K562 (cell line): ENCODE measurements at regions not wholly inside any gene's neighbourhood (a gene's known extent, or its start where the extent isn't known, plus 50 kb on each side); places are given as distances from the start of the nearest gene placed in this dataset.

Experiments used
- ATAC-seq: fragments of 200-7000 bp; cut with Tn5 transposase; 3 replicates; pipeline ENCODE4 v1.9.1; 2020; ENCODE audit warnings: moderate library complexity
- BruUV-seq: library from RNA; stranded (reverse); fragments of 400-500 nt; replicated peaks from 2 replicates; lab custom pipeline; 2021; lab: Mats Ljungman, UMichigan
- CTCF ChIA-PET: fragments of 300-600 bp; formaldehyde crosslinking; extraction: SDS; loops from one replicate; lab custom pipeline; 2021; ENCODE audit warnings: low intra/inter-chr PET ratio; lab: Yijun Ruan, JAX
- POLR2A ChIA-PET: fragments of 300-600, 350-650 bp; sonication (Branson Sonifier 250); formaldehyde crosslinking; extraction: SDS; loops from one replicate; lab custom pipeline; 2021; ENCODE audit warnings: antibody characterized with exemption, inconsistent platforms; lab: Yijun Ruan, JAX
- DNase-seq, 4 experiments: peaks; one replicate each; pipeline versions ENCODE4 v3.0.0 to v3.0.0-alpha.2; 2011 to 2018; ENCODE audit warnings: low spot score in 3 of 4, mixed read lengths in 3 of 4; ENCODE audit errors: extremely low read depth in 1 of 4
- FAIRE-seq: peaks from 2 replicates; lab custom pipeline; 2011; peaks lifted over from hg19 to GRCh38; lab: Jason Lieb, UNC
- H2AFZ ChIP-seq: 2 replicates; pipeline ENCODE4 v1.6.0; 2011; ENCODE audit warnings: low read depth, low read length, control low read depth, inconsistent platforms
- H3K27ac ChIP-seq: fragments of 200-600 bp; 3 replicates; pipeline ENCODE4 v1.8.0; 2011; ENCODE audit warnings: low read depth, mild to moderate bottlenecking, control low read depth, inconsistent platforms, low read length, moderate library complexity, mixed read lengths; ENCODE audit errors: extremely low read depth
- H3K27me3 ChIP-seq, 2 experiments: fragments of 300-600 bp in 1 of 2; 2 replicates in 1 of 2; 3 replicates in 1 of 2; pipeline versions ENCODE4 v1.6.0 to v1.8.0; 2011; ENCODE audit warnings: inconsistent platforms in 2 of 2, low read length in 2 of 2, mild to moderate bottlenecking in 1 of 2, mixed read lengths in 1 of 2, moderate library complexity in 1 of 2; ENCODE audit not compliant: control insufficient read depth in 2 of 2, insufficient read depth in 2 of 2
- H3K36me3 ChIP-seq: fragments of 300-600 bp; 3 replicates; pipeline ENCODE4 v1.8.0; 2011; ENCODE audit warnings: mild to moderate bottlenecking, low read length, inconsistent platforms; ENCODE audit not compliant: control insufficient read depth, insufficient read depth
- H3K4me1 ChIP-seq, 2 experiments: fragments of 200-600 bp in 1 of 2; replicated peaks in 1 of 2; 2 replicates in 1 of 2; 3 replicates in 1 of 2; pipeline versions ENCODE4 v1.5.1 to v1.8.0; 2011; ENCODE audit warnings: inconsistent platforms in 2 of 2, low read length in 2 of 2, mild to moderate bottlenecking in 1 of 2, mixed read lengths in 1 of 2, moderate library complexity in 1 of 2; ENCODE audit not compliant: control insufficient read depth in 2 of 2, insufficient read depth in 2 of 2
- H3K4me2 ChIP-seq: 2 replicates; pipeline ENCODE4 v1.6.1; 2011; ENCODE audit warnings: low read length, control low read depth, inconsistent platforms, mixed read lengths; ENCODE audit not compliant: insufficient read depth
- H3K4me3 ChIP-seq: fragments of 200-600 bp; sonication (generic), shearing (Covaris generic); 2 replicates; pipeline ENCODE4 v1.5.1; 2016; ENCODE audit warnings: control low read depth, inconsistent platforms
- H3K79me2 ChIP-seq: fragments of 200-600 bp; 3 replicates; pipeline ENCODE4 v1.8.0; 2011; ENCODE audit warnings: low read length, inconsistent platforms; ENCODE audit not compliant: control insufficient read depth, insufficient read depth
- H3K9ac ChIP-seq, 2 experiments: 2 replicates each; pipeline versions ENCODE4 v1.6.0 to v1.6.1; 2011; ENCODE audit warnings: low read depth in 2 of 2, low read length in 2 of 2, control low read depth in 1 of 2, inconsistent platforms in 1 of 2, mild to moderate bottlenecking in 1 of 2, mixed read lengths in 1 of 2; ENCODE audit not compliant: insufficient read depth in 1 of 2
- H3K9me1 ChIP-seq: one replicate; pipeline ENCODE4 v1.6.0; 2011; ENCODE audit warnings: inconsistent platforms, mild to moderate bottlenecking, low read length, moderate library complexity; ENCODE audit not compliant: control insufficient read depth, insufficient read depth
- H3K9me3 ChIP-seq: replicated peaks from 2 replicates; pipeline ENCODE4 v1.5.1; 2011; ENCODE audit warnings: low read depth, low read length, inconsistent platforms; ENCODE audit not compliant: control insufficient read depth, insufficient read depth
- H4K20me1 ChIP-seq: replicated peaks from 2 replicates; pipeline ENCODE4 v1.6.1; 2011; ENCODE audit warnings: low read length, inconsistent platforms, mixed read lengths; ENCODE audit not compliant: control insufficient read depth, insufficient read depth
- ETV6 ChIP-seq, 3 experiments: fragments of 150-350 bp in 1 of 3; sonication (generic) in 1 of 3; formaldehyde crosslinking in 1 of 3; IDR thresholded peaks; 2 replicates each; pipeline versions ENCODE4 v1.6.1 to v1.8.0; 2014 to 2022; ENCODE audit warnings: borderline replicate concordance in 2 of 3, low read depth in 2 of 3, antibody characterized with exemption in 1 of 3, low read length in 1 of 3, mild to moderate bottlenecking in 1 of 3, missing genetic modification reagents in 1 of 3
- GTF2E2 ChIP-seq: fragments of 200-800 bp; sonication (Bioruptor generic); IDR thresholded peaks from 2 replicates; pipeline ENCODE4 v1.6.1; 2016; ENCODE audit warnings: missing genetic modification characterization, missing compliant biosample characterization
- NCOA4 ChIP-seq: fragments of 450-650 bp; IDR thresholded peaks from 2 replicates; pipeline ENCODE4 v1.6.1; 2018; ENCODE audit warnings: mild to moderate bottlenecking; ENCODE audit not compliant: partially characterized antibody
- NRF1 ChIP-seq, 2 experiments: fragments of 450-650 bp; IDR thresholded peaks in 1 of 2; conservative IDR thresholded peaks in 1 of 2; 2 replicates each; pipeline ENCODE4 v1.6.1; 2014; ENCODE audit warnings: mild to moderate bottlenecking in 2 of 2
- PHB ChIP-seq: fragments of 250-450 bp; sonication (Bioruptor Pico); IDR thresholded peaks from 2 replicates; pipeline ENCODE4 v1.5.0; 2021
- PURB ChIP-seq: sonication (generic); formaldehyde crosslinking; IDR thresholded peaks from 2 replicates; pipeline ENCODE4 v1.9.0; 2021; ENCODE audit warnings: low read depth, mild to moderate bottlenecking, missing genetic modification reagents
- TSC22D4 ChIP-seq: fragments of 450-650 bp; IDR thresholded peaks from 2 replicates; pipeline ENCODE4 v1.6.1; 2016; ENCODE audit warnings: missing genetic modification characterization, missing biosample characterization, control low read depth
- WGBS: fragments of 100-300 bp; shearing (Covaris generic); methylation state at CpG from one replicate; pipeline ENCODE4 v1.1.6; 2016; ENCODE audit warnings: low coverage, mixed read lengths; ENCODE audit not compliant: insufficient coverage; ENCODE audit errors: missing lambda C conversion rate; 5-methylcytosine and 5-hydroxymethylcytosine counted together
- in situ Hi-C: fragments of 300-500 bp; cut with MboI; formaldehyde crosslinking; loops from 4 replicates; pipeline ENCODE4 v1.15.0; 2018; ENCODE audit warnings: inconsistent platforms, mixed read lengths
- intact Hi-C: fragments of 100-400 bp; cut with micrococcal nuclease; formaldehyde crosslinking; loops from 2 replicates; pipeline ENCODE4 v1.14.2; 2022
- TF ChIP-seq, protein P1 (sequence below), 2 experiments: fragments of 450-650 bp in 1 of 2; IDR thresholded peaks; 2 replicates each; pipeline ENCODE4 v1.6.1; 2011 to 2017; ENCODE audit warnings: low read depth in 2 of 2, antibody characterized with exemption in 1 of 2, borderline replicate concordance in 1 of 2, low read length in 1 of 2, mild to moderate bottlenecking in 1 of 2, mixed read lengths in 1 of 2; ENCODE audit not compliant: control insufficient read depth in 1 of 2
- TF ChIP-seq, protein P2 (sequence below): fragments of 250-450 bp; sonication (Bioruptor Pico); IDR thresholded peaks from 2 replicates; pipeline ENCODE4 v1.4.0; 2020; ENCODE audit warnings: mild to moderate bottlenecking, moderate library complexity

DNA sequence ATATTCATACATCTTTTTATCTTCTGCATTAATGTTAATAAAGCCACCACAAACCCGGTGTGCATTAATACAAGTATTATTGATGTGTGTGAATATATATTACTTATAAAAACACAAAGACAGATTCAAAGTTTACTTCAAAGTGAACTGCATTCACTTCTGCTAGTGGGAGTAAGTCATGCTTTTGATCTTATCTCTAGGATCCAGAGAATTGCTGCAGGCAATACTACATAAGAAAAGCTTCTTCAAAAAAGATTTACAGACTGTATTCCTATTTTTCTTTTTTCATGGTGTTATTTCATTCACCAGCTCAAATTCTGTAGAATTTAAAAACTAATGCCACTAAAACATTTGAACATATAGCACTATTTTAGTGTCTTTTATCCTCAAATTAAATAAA lies 87.5 kb upstream of the CBLB start:
- WGBS = 0% methylated on average over 1 of the region's 1 CpG
- Histone ChIP-seq H3K27me3 (no peaks in the 10 kb centered on the region), H3K9me3 (0 out of 2 replicates have a peak, but pooled peaks cover 1% of the 10 kb centered on the region), H4K20me1 (no peaks in the 10 kb centered on the region), H3K36me3 (no peaks in the 10 kb centered on the region), H3K4me1 (no peaks in the 10 kb centered on the region; a peak in 2 of 5 replicates), H3K4me2 (no peak overlapping the region), H3K9ac (no peak overlapping the region), H3K79me2 (no peaks in the 10 kb centered on the region), H3K4me3 (no peak overlapping the region), H3K9me1 (no peaks in the 10 kb centered on the region), H2AFZ (no peak overlapping the region), H3K27ac (no peak overlapping the region)
- no peak for TF ChIP-seq NCOA4
- FAIRE-seq (no peak), ATAC-seq (no peak), DNase-seq (no peak)
- ChIA-PET POLR2A (no interaction called here), CTCF (no interaction called here)
- intact Hi-C loops (no loop called here), in situ Hi-C loops (no loop called here)
- BruUV-seq = no TSS peak

DNA sequence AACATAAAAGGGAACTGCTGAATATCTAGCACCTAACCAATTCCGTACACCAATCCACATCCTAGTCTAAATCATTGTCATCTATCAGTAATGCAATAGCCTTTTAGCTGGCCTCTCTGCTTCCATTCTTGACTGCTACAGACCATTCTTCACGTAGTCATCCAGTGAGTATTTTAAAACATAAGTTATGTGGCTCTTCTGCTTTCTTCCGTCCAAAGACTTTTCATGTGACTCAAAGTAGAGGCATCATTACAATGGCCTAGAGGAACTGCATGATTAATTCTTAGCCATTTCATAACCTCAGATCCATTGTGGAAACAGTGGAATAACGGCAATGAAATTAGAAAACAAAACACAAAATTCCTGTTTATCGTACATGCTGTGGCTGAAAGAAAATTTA lies 88.9 kb upstream of the CBLB start:
- in situ Hi-C loops = no loop called here
- Histone ChIP-seq H3K9me3 (0 out of 2 replicates have a peak, but pooled peaks cover 1% of the 10 kb centered on the region), H3K79me2 (no peaks in the 10 kb centered on the region), H4K20me1 (no peaks in the 10 kb centered on the region), H3K4me1 (no peaks in the 10 kb centered on the region; a peak in 2 of 5 replicates), H3K4me2 (no peak overlapping the region), H2AFZ (peak overlapping the region; percentile 16; the same call in 1 of the 2 replicates), H3K4me3 (no peak overlapping the region), H3K9ac (no peak overlapping the region), H3K36me3 (no peaks in the 10 kb centered on the region), H3K27ac (no peak overlapping the region), H3K27me3 (no peaks in the 10 kb centered on the region), H3K9me1 (no peaks in the 10 kb centered on the region)
- no TSS peak for BruUV-seq
- ATAC-seq (no peak), FAIRE-seq (no peak), DNase-seq (no peak)
- WGBS = 74% methylated on average over 5 of the region's 5 CpGs
- CTCF ChIA-PET = no interaction called here
- POLR2A ChIA-PET = no interaction called here
- intact Hi-C loops = no loop called here
- no peak for TF ChIP-seq GTF2E2
- TF ChIP-seq, protein P1, sequence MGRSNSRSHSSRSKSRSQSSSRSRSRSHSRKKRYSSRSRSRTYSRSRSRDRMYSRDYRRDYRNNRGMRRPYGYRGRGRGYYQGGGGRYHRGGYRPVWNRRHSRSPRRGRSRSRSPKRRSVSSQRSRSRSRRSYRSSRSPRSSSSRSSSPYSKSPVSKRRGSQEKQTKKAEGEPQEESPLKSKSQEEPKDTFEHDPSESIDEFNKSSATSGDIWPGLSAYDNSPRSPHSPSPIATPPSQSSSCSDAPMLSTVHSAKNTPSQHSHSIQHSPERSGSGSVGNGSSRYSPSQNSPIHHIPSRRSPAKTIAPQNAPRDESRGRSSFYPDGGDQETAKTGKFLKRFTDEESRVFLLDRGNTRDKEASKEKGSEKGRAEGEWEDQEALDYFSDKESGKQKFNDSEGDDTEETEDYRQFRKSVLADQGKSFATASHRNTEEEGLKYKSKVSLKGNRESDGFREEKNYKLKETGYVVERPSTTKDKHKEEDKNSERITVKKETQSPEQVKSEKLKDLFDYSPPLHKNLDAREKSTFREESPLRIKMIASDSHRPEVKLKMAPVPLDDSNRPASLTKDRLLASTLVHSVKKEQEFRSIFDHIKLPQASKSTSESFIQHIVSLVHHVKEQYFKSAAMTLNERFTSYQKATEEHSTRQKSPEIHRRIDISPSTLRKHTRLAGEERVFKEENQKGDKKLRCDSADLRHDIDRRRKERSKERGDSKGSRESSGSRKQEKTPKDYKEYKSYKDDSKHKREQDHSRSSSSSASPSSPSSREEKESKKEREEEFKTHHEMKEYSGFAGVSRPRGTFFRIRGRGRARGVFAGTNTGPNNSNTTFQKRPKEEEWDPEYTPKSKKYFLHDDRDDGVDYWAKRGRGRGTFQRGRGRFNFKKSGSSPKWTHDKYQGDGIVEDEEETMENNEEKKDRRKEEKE (IDR thresholded peaks at IDR 0.05; ENCODE audit: borderline replicate concordance in 1 of 2, control insufficient read depth in 1 of 2, low read depth in 2 of 2, low read length in 1 of 2) = no peak
- no peak for TF ChIP-seq TSC22D4 (tag)
- no peak for TF ChIP-seq NRF1 (conservative IDR thresholded peaks at IDR 0.05 in 1 of 2, IDR thresholded peaks at IDR 0.05 in 1 of 2)
- TF ChIP-seq ETV6 (IDR thresholded peaks at IDR 0.05; ENCODE audit: borderline replicate concordance in 1 of 2, low read depth in 2 of 2, low read length in 1 of 2) = no peak
- TF ChIP-seq ETV6 (CRISPR knock-in tag; IDR thresholded peaks at IDR 0.05; ENCODE audit: borderline replicate concordance) = no peak
- TF ChIP-seq, protein P2, sequence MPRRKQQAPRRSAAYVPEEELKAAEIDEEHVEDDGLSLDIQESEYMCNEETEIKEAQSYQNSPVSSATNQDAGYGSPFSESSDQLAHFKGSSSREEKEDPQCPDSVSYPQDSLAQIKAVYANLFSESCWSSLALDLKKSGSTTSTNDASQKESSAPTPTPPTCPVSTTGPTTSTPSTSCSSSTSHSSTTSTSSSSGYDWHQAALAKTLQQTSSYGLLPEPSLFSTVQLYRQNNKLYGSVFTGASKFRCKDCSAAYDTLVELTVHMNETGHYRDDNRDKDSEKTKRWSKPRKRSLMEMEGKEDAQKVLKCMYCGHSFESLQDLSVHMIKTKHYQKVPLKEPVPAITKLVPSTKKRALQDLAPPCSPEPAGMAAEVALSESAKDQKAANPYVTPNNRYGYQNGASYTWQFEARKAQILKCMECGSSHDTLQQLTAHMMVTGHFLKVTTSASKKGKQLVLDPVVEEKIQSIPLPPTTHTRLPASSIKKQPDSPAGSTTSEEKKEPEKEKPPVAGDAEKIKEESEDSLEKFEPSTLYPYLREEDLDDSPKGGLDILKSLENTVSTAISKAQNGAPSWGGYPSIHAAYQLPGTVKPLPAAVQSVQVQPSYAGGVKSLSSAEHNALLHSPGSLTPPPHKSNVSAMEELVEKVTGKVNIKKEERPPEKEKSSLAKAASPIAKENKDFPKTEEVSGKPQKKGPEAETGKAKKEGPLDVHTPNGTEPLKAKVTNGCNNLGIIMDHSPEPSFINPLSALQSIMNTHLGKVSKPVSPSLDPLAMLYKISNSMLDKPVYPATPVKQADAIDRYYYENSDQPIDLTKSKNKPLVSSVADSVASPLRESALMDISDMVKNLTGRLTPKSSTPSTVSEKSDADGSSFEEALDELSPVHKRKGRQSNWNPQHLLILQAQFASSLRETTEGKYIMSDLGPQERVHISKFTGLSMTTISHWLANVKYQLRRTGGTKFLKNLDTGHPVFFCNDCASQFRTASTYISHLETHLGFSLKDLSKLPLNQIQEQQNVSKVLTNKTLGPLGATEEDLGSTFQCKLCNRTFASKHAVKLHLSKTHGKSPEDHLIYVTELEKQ (CRISPR knock-in tag) = no peak
- TF ChIP-seq PURB (CRISPR knock-in tag) = no peak
- no peak for TF ChIP-seq PHB (CRISPR knock-in tag)
